ENCODE measurements at regions not wholly inside any gene's neighbourhood (a gene's known extent, or its start where the extent isn't known, plus 50 kb on each side); places are given as distances from the start of the nearest gene placed in this dataset.

GRCh38 chr10:21463436-21463835 is 62.0 kb downstream of the SKIDA1 start:
- Histone ChIP-seq H3K27ac (no peak overlapping the region), H3K4me1 (no peaks in the 10 kb centered on the region), H3K36me3 (no peaks in the 10 kb centered on the region), H3K4me3 (no peak overlapping the region), H3K27me3 (no peaks in the 10 kb centered on the region), H3K9me3 (no peaks in the 10 kb centered on the region)
- DNase-seq: no peak
- TF ChIP-seq POLR2A (IDR thresholded peaks at IDR 0.05): no peak
- no peak for TF ChIP-seq CTCF (IDR thresholded peaks at IDR 0.05)

GRCh38 chr10:21458126-21458871 is 67.2 kb downstream of the SKIDA1 start:
- no peaks in the 10 kb centered on the region for H3K4me1 ChIP-seq
- no peak overlapping the region for H3K4me3 ChIP-seq
- no peaks in the 10 kb centered on the region for H3K36me3 ChIP-seq
- H3K27me3 ChIP-seq: no peaks in the 10 kb centered on the region
- TF ChIP-seq CTCF (IDR thresholded peaks at IDR 0.05): no peak
- no peak for TF ChIP-seq POLR2A (IDR thresholded peaks at IDR 0.05)
- H3K27ac ChIP-seq: no peak overlapping the region
- H3K9me3 ChIP-seq: no peaks in the 10 kb centered on the region
- DNase-seq: no peak

- no peaks in the 10 kb centered on the region for H3K27me3 ChIP-seq
- H3K4me3 ChIP-seq: no peak overlapping the region
- no peaks in the 10 kb centered on the region for H3K36me3 ChIP-seq
- no peak for DNase-seq
- no peak for TF ChIP-seq CTCF (IDR thresholded peaks at IDR 0.05)
- TF ChIP-seq POLR2A (IDR thresholded peaks at IDR 0.05): no peak
- no peaks in the 10 kb centered on the region for H3K4me1 ChIP-seq
- H3K27ac ChIP-seq: no peak overlapping the region
- H3K9me3 ChIP-seq: no peaks in the 10 kb centered on the region
Measured at GRCh38 chr10:21456160-21456559, 69.3 kb downstream of the SKIDA1 start.

- Histone ChIP-seq H3K9me3 (no peaks in the 10 kb centered on the region), H3K27me3 (no peaks in the 10 kb centered on the region), H3K36me3 (no peaks in the 10 kb centered on the region), H3K4me1 (no peaks in the 10 kb centered on the region), H3K27ac (no peak overlapping the region), H3K4me3 (no peak overlapping the region)
- no peak for DNase-seq
- TF ChIP-seq CTCF (IDR thresholded peaks at IDR 0.05): no peak
- no peak for TF ChIP-seq POLR2A (IDR thresholded peaks at IDR 0.05)
Measured at GRCh38 chr10:21452203-21452602, 73.3 kb downstream of the SKIDA1 start.

DNA sequence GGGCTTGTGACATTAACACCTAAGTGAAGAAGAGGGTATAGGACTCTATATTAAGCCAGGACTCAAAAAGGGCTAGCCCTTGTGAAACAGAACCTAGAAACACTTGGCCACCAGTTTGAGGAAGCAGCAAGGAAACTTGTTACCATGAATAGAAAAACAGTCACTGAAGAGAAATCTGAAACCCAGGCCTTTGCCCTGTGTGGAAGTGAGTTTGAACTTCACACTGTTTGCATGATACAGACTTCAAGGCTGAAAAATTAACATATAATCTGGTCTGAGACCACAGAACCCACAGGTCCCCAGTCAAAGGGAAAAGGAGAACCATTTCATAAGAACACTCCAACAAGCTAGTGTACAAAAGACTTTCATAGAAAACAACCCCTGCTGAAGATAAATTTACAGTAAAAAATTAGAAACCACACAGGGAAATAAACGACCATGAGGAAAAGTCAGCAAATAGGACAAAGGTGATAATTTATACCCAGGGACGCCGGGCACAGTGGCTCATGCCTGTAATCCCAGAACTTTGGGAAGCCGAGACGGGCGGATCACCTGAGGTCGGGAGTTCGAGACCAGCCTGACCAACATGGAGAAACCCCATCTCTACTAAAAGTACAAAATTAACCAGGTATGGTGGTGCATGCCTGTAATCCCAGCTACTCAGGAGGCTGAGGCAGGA is 76.1 kb downstream of the SKIDA1 start:
- Histone ChIP-seq H3K36me3 (no peaks in the 10 kb centered on the region), H3K27me3 (no peaks in the 10 kb centered on the region), H3K4me1 (no peaks in the 10 kb centered on the region), H3K27ac (no peak overlapping the region), H3K9me3 (no peaks in the 10 kb centered on the region), H3K4me3 (no peak overlapping the region)
- DNase-seq: no peak
- TF ChIP-seq POLR2A (IDR thresholded peaks at IDR 0.05) (no peak), CTCF (IDR thresholded peaks at IDR 0.05) (no peak)

Data from Peyer's patch (tissue), 4 donors.